ENCODE measurements at regions not wholly inside any gene's neighbourhood (a gene's known extent, or its start where the extent isn't known, plus 50 kb on each side); places are given as distances from the start of the nearest gene placed in this dataset.

DNA sequence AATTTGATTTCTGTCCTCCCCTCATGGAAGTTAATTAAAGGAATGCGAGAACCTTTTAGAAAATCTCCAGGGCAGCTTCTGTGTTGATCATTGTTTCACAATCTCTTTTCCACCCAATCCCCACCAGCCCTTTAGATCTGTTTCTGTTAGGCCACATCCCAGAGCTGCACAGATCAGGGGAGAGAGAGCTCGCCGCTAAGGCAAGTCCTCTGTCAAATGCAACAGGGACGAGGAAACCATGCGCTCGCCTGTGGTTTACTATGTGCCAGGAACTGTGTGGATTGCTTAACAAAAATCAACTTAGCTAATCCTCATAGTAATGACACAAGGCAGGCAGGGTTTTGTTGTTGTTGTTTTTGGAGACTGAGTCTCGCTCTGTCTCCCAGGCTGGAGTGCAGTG, 115.4 kb downstream of the SALL1 start:
- H3K36me3 ChIP-seq (ENCODE audit: control insufficient read depth in 2 of 4, insufficient read depth in 4 of 4, low read length in 3 of 4): no peaks in the 10 kb centered on the region
- H3K14ac ChIP-seq (ENCODE audit: insufficient read length): no peak overlapping the region
- no peak overlapping the region for H3K27ac ChIP-seq (ENCODE audit: low read depth, low read length)
- no peak overlapping the region for H3K4me2 ChIP-seq (ENCODE audit: insufficient read depth in 1 of 2, low read depth in 2 of 2, low read length in 2 of 2)
- FAIRE-seq: no peak
- no peak overlapping the region for H2BK5ac ChIP-seq (ENCODE audit: low read depth, low read length)
- DNase-seq (ENCODE audit: low read depth in 1 of 2, low spot score in 2 of 2): no peak
- H3K4me3 ChIP-seq (ENCODE audit: extremely low read depth in 1 of 4, insufficient read depth in 2 of 4, low read depth in 3 of 4, low read length in 4 of 4): no peak overlapping the region
- H3K23ac ChIP-seq (ENCODE audit: insufficient read length): no peak overlapping the region
- no peaks in the 10 kb centered on the region for H4K20me1 ChIP-seq (replicated peaks in 1 of 2; ENCODE audit: control insufficient read depth in 1 of 2, insufficient read depth in 2 of 2, low read length in 2 of 2)
- H2BK120ac ChIP-seq (replicated peaks; ENCODE audit: low read depth, low read length): no peak overlapping the region
- H3K18ac ChIP-seq (ENCODE audit: extremely low read depth, low read length): no peak overlapping the region
- H3K23me2 ChIP-seq (ENCODE audit: low read depth, low read length): no peaks in the 10 kb centered on the region; the same call in 1 of the 2 replicates
- H3K79me2 ChIP-seq (ENCODE audit: control insufficient read depth in 1 of 2, insufficient read depth in 2 of 2, low read length in 2 of 2): no peaks in the 10 kb centered on the region
- no peak overlapping the region for H2AK5ac ChIP-seq (ENCODE audit: low read depth, low read length)
- no peak overlapping the region for H3K9ac ChIP-seq (replicated peaks in 1 of 4; ENCODE audit: extremely low read depth in 1 of 4, low read depth in 3 of 4, low read length in 3 of 4)
- H3K27me3 ChIP-seq (replicated peaks in 1 of 4; ENCODE audit: control insufficient read depth in 3 of 4, extremely low read depth in 1 of 4, insufficient read depth in 3 of 4, low read length in 3 of 4): no peaks in the 10 kb centered on the region; a peak in 1 of 7 replicates
- H3K4ac ChIP-seq (replicated peaks; ENCODE audit: insufficient read length, low read depth, low read length): no peak overlapping the region
- H4K91ac ChIP-seq (replicated peaks; ENCODE audit: insufficient read length, low read length): no peak overlapping the region
- H2BK15ac ChIP-seq (ENCODE audit: low read length): no peak overlapping the region
- no peak overlapping the region for H2AFZ ChIP-seq (ENCODE audit: low read length)
- H2BK20ac ChIP-seq (ENCODE audit: low read length): peak overlapping the region; percentile 53; the same call in 1 of the 2 replicates
- H3K56ac ChIP-seq (replicated peaks; ENCODE audit: insufficient read length, low read depth, low read length): no peak overlapping the region
- WGBS, 2 experiments (ENCODE audit: extremely low coverage in 1 of 2, insufficient coverage in 1 of 2, insufficient read length in 1 of 2, insufficient replicate concordance in 2 of 2, low coverage in 1 of 2, low lambda C conversion rate in 2 of 2, missing lambda C conversion rate in 1 of 2): 88% methylated on average over 7 of the region's 7 CpGs; no CpG with 5 or more reads in 1 of the 2 experiments
- no peaks in the 10 kb centered on the region for H3K9me3 ChIP-seq (ENCODE audit: insufficient read depth in 2 of 2, low read depth in 1 of 2, low read length in 1 of 2)
- peaks cover 0 to 6% (median 3%) of the 10 kb centered on the region in 4 experiments; a peak in 4 of 7 replicates for H3K4me1 ChIP-seq (replicated peaks in 1 of 4; ENCODE audit: control insufficient read depth in 3 of 4, insufficient read depth in 4 of 4, low read length in 3 of 4)
- CTCF ChIA-PET (ENCODE audit: partially characterized antibody): interaction anchor here (1.1 to 1.4 kb wide), 2 partner anchors 13 to 20 kb away, joined by 4 to 6 read pairs; no protein-coding TSS in a partner anchor
- no peaks in the 10 kb centered on the region for H3K79me1 ChIP-seq (ENCODE audit: low read depth, low read length)
- H2BK12ac ChIP-seq (ENCODE audit: low read depth, low read length): no peak overlapping the region
- POLR2A ChIA-PET (ENCODE audit: partially characterized antibody): no interaction called here
- H4K8ac ChIP-seq (ENCODE audit: extremely low read depth, insufficient read depth, low read length): no peak overlapping the region
- H4K5ac ChIP-seq (ENCODE audit: insufficient read length, low read depth, low read length): no peak overlapping the region
- TF ChIP-seq HDAC2 (IDR thresholded peaks at IDR 0.05; ENCODE audit: borderline replicate concordance in 1 of 2, low read depth in 2 of 2, low read length in 2 of 2) (no peak), CBX8 (IDR thresholded peaks at IDR 0.05; ENCODE audit: borderline replicate concordance, low read depth, low read length) (no peak), KDM4A (IDR thresholded peaks at IDR 0.05; ENCODE audit: low read depth, low read length, severe bottlenecking) (no peak), BRCA1 (IDR thresholded peaks at IDR 0.05; ENCODE audit: low read depth, low read length) (no peak), SP2 (IDR thresholded peaks at IDR 0.05; ENCODE audit: low read length) (no peak), RAD21 (IDR thresholded peaks at IDR 0.05 in 1 of 2, conservative IDR thresholded peaks at IDR 0.05 in 1 of 2; ENCODE audit: low read depth in 2 of 2, low read length in 2 of 2) (no peak), EGR1 (IDR thresholded peaks at IDR 0.05; ENCODE audit: borderline replicate concordance, low read depth, low read length) (no peak), GABPA (IDR thresholded peaks at IDR 0.05; ENCODE audit: borderline replicate concordance, insufficient read depth, low read length) (no peak), GTF2F1 (IDR thresholded peaks at IDR 0.05; ENCODE audit: borderline replicate concordance, low read depth, low read length) (no peak), POU5F1 (IDR thresholded peaks at IDR 0.05; ENCODE audit: low read depth, low read length) (no peak), CEBPB (IDR thresholded peaks at IDR 0.05; ENCODE audit: low read depth, low read length) (no peak), TBP (IDR thresholded peaks at IDR 0.05; ENCODE audit: low read depth, low read length) (no peak)
- TF ChIP-seq, protein P1, sequence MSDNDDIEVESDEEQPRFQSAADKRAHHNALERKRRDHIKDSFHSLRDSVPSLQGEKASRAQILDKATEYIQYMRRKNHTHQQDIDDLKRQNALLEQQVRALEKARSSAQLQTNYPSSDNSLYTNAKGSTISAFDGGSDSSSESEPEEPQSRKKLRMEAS (IDR thresholded peaks at IDR 0.05): no peak
- TF ChIP-seq, protein P2, sequence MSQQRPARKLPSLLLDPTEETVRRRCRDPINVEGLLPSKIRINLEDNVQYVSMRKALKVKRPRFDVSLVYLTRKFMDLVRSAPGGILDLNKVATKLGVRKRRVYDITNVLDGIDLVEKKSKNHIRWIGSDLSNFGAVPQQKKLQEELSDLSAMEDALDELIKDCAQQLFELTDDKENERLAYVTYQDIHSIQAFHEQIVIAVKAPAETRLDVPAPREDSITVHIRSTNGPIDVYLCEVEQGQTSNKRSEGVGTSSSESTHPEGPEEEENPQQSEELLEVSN (IDR thresholded peaks at IDR 0.05): no peak
